Vagina (tissue), 2 donors: ENCODE measurements at regions not wholly inside any gene's neighbourhood (a gene's known extent, or its start where the extent isn't known, plus 50 kb on each side); places are given as distances from the start of the nearest gene placed in this dataset.
"Not testable (repeated sequence)": the region's sequence is repeated elsewhere in the genome, so short reads cannot be mapped to it uniquely, and the experiment has no call there.

Experiments used
- DNase-seq, 2 donors: peaks; one replicate each; pipeline ENCODE4 v3.0.0-alpha.2; 2017; ENCODE audit errors: extremely low spot score in 2 of 2
- H3K27ac ChIP-seq: fragments of 200-600 bp; sonication (generic); one replicate; pipeline ENCODE4 v1.5.1; 2019
- H3K27me3 ChIP-seq: fragments of 200-600 bp; sonication (generic); one replicate; pipeline ENCODE4 v1.5.1; 2019
- H3K36me3 ChIP-seq, 2 donors: fragments of 200-600 bp; sonication (generic); one replicate each; pipeline ENCODE4 v1.5.1; 2017 to 2019
- H3K4me1 ChIP-seq: fragments of 200-600 bp; sonication (generic); one replicate; pipeline ENCODE4 v1.5.1; 2019
- H3K4me3 ChIP-seq, 2 donors: fragments of 200-600 bp; sonication (generic); 1 replicate in 1 of 2; 2 replicates in 1 of 2; pipeline ENCODE4 v1.5.1; 2016 to 2019
- H3K9me3 ChIP-seq: fragments of 200-600 bp; sonication (generic); one replicate; pipeline ENCODE4 v1.5.1; 2019
- POLR2A ChIP-seq, 2 donors: fragments of 450-650 bp; IDR thresholded peaks; one replicate each; pipeline ENCODE4 v1.6.1; 2017; ENCODE audit warnings: antibody characterized with exemption in 2 of 2, mild to moderate bottlenecking in 2 of 2, moderate library complexity in 2 of 2
- POLR2AphosphoS5 ChIP-seq, 2 donors: sonication (generic); formaldehyde crosslinking; IDR thresholded peaks; one replicate each; pipeline ENCODE4 v1.9.0; 2017; ENCODE audit warnings: antibody characterized with exemption in 2 of 2, mild to moderate bottlenecking in 2 of 2, low read depth in 1 of 2; ENCODE audit not compliant: insufficient read depth in 1 of 2
- intact Hi-C: fragments of 100-400 bp; cut with DNase I; formaldehyde crosslinking; loops from one replicate; pipeline ENCODE4 v1.15.1; 2023
- TF ChIP-seq, protein P1 (sequence below), 3 experiments: fragments of 450-650 bp in 2 of 3; fragments of 200-600 bp in 1 of 3; sonication (generic) in 1 of 3; IDR thresholded peaks; one replicate each; pipeline ENCODE4 v1.5.1; 2017 to 2019; ENCODE audit warnings: antibody characterized with exemption in 3 of 3, mild to moderate bottlenecking in 2 of 3, moderate library complexity in 2 of 3

DNA sequence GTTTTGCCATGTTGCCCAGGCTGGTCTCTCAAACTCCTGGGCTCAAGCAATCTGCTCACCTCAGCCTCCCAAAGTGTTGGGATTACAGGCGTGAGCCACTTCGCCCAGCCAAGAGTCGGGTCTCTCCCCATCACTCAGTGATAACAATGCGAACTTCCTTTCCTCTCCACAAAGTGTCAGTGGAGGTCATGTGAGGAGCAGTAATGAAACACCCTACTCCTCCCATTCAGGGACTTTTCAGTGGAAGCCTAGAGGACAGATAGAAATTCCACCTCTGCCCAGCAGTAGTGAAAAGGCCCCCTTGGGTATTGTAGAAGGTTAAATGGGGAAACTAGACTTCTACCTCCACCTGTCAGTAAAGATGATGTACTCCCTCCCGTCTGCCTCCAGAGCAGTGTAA is 141.9 kb upstream of the STK26 start:
- TF ChIP-seq POLR2A (IDR thresholded peaks at IDR 0.05) (no peak), POLR2AphosphoS5 (IDR thresholded peaks at IDR 0.05; ENCODE audit: insufficient read depth in 1 of 2, low read depth in 1 of 2) (no peak)
- TF ChIP-seq, protein P1, sequence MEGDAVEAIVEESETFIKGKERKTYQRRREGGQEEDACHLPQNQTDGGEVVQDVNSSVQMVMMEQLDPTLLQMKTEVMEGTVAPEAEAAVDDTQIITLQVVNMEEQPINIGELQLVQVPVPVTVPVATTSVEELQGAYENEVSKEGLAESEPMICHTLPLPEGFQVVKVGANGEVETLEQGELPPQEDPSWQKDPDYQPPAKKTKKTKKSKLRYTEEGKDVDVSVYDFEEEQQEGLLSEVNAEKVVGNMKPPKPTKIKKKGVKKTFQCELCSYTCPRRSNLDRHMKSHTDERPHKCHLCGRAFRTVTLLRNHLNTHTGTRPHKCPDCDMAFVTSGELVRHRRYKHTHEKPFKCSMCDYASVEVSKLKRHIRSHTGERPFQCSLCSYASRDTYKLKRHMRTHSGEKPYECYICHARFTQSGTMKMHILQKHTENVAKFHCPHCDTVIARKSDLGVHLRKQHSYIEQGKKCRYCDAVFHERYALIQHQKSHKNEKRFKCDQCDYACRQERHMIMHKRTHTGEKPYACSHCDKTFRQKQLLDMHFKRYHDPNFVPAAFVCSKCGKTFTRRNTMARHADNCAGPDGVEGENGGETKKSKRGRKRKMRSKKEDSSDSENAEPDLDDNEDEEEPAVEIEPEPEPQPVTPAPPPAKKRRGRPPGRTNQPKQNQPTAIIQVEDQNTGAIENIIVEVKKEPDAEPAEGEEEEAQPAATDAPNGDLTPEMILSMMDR (IDR thresholded peaks at IDR 0.05): no peak
- DNase-seq: no peak
- intact Hi-C loops: no loop called here
- Histone ChIP-seq H3K36me3 (no peaks in the 10 kb centered on the region), H3K27me3 (no peaks in the 10 kb centered on the region), H3K4me1 (no peaks in the 10 kb centered on the region), H3K9me3 (no peaks in the 10 kb centered on the region), H3K27ac (no peak overlapping the region), H3K4me3 (no peak overlapping the region)

DNA sequence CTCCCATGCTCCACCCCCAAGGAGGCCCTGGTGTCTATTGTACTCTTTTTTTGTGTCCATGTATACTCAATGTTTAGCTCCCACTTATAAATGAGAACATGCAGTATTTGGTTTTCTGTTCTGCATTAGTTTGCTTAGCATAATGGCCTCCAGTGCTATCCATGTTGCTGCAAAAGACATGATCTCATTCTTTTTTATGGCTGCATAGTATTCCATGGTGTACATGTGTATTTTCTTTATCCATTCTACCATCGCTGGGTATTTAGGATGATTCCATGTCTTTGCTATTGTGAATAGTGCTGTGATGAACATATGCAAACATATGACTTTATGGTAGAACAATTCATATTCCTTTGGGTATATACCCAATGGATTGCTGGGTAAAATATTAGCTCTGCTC is 138.1 kb upstream of the STK26 start:
- H3K4me3 ChIP-seq, DNase-seq, H3K9me3 ChIP-seq, H3K4me1 ChIP-seq, H3K27ac ChIP-seq, H3K27me3 ChIP-seq, intact Hi-C loops, H3K36me3 ChIP-seq: not testable (repeated sequence)

DNA sequence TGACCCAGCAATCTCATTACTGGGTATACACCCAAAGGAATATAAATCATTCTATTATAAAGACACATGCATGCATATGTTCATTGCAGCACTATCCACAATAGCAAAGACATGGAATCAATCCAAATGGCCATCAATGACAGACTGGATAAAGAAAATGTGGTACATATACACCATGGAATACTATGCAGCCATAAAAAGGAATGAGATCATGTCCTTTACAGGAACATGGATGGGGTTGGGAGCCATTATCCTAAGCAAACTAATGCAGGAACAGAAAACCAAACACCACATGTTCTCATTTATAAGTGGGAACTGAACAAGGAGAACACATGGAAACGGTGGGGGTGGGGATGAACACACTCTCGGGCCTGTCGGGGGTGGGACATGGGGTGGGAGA is 129.2 kb upstream of the STK26 start:
- H3K9me3 ChIP-seq, H3K36me3 ChIP-seq, DNase-seq, H3K4me1 ChIP-seq, H3K4me3 ChIP-seq, H3K27ac ChIP-seq, intact Hi-C loops, H3K27me3 ChIP-seq: not testable (repeated sequence)

DNA sequence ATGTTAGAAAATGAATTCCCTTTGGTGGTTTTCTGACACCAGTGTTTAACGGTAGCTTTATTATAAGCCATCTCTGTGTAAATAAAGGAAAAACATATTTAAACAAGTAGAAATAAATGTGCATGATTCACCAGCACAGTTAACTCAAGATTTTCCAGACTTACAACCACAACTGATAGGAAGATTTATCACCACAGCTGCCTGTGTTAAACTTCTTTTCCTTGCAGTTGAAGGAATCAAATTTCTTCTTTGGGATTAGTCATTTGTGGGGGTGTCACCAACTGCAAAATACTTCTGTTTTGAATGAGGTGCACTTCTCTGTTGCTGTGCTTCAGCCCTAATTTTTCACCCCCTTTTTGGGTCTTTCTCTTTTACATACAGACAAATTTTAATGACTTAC is 128.1 kb upstream of the STK26 start:
- intact Hi-C loops: no loop called here
- no peak overlapping the region for H3K27ac ChIP-seq
- no peak overlapping the region for H3K4me3 ChIP-seq
- TF ChIP-seq, protein P1 (IDR thresholded peaks at IDR 0.05): no peak
- TF ChIP-seq POLR2AphosphoS5 (IDR thresholded peaks at IDR 0.05; ENCODE audit: insufficient read depth in 1 of 2, low read depth in 1 of 2) (no peak), POLR2A (IDR thresholded peaks at IDR 0.05) (no peak)
- H3K4me1 ChIP-seq: no peaks in the 10 kb centered on the region
- H3K9me3 ChIP-seq: no peaks in the 10 kb centered on the region
- no peak for DNase-seq
- H3K27me3 ChIP-seq: no peaks in the 10 kb centered on the region
- no peaks in the 10 kb centered on the region for H3K36me3 ChIP-seq

DNA sequence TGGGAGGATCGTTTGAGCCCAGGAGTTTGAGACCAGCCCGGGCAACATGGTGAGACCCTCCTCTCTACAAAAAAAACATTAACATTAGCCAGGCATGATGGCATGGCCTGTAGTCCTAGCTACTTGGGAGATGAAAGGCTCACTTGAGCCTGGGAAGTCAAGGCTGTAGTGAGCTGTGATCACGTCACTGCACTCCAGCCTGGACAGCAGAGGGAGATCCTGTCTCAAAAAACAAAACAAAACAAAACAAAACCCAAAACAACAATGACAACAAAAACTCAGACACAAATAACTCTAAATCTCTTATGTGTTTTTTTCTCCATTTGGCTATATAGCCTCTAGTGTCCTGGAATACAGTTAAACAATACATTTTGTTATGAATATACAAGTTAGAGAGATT is 127.3 kb upstream of the STK26 start:
- no peak for DNase-seq
- no peaks in the 10 kb centered on the region for H3K27me3 ChIP-seq
- H3K4me3 ChIP-seq: no peak overlapping the region
- intact Hi-C loops: no loop called here
- H3K27ac ChIP-seq: no peak overlapping the region
- TF ChIP-seq POLR2A (IDR thresholded peaks at IDR 0.05) (no peak), POLR2AphosphoS5 (IDR thresholded peaks at IDR 0.05; ENCODE audit: insufficient read depth in 1 of 2, low read depth in 1 of 2) (no peak)
- TF ChIP-seq, protein P1 (IDR thresholded peaks at IDR 0.05): no peak
- no peaks in the 10 kb centered on the region for H3K36me3 ChIP-seq
- H3K9me3 ChIP-seq: no peaks in the 10 kb centered on the region
- H3K4me1 ChIP-seq: no peaks in the 10 kb centered on the region

DNA sequence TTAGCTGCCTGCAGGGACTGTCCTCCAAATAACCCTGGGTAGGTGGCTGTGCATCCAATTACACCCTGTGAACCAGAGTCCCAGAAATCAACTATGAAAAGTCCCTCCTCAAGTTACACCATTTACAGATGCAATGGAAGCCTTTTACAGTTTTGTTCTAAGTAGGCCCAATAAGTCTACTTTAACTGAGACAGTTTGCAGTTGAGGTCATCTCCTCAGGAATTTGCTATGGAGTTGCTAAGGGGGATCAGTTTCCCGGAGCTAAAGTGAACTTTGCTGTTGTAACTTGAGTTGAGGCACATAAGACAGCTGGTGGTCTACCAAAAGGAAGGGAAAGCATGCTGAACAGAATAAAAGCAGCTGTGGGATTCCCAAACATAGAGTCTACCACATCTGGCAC is 121.6 kb upstream of the STK26 start:
- Histone ChIP-seq H3K4me3 (no peak overlapping the region), H3K27me3 (no peaks in the 10 kb centered on the region), H3K36me3 (no peaks in the 10 kb centered on the region), H3K4me1 (no peaks in the 10 kb centered on the region), H3K27ac (no peak overlapping the region), H3K9me3 (no peaks in the 10 kb centered on the region)
- TF ChIP-seq, protein P1 (IDR thresholded peaks at IDR 0.05): no peak
- TF ChIP-seq POLR2A (IDR thresholded peaks at IDR 0.05): no peak
- no peak for TF ChIP-seq POLR2AphosphoS5 (IDR thresholded peaks at IDR 0.05; ENCODE audit: insufficient read depth in 1 of 2, low read depth in 1 of 2)
- no peak for DNase-seq
- intact Hi-C loops: no loop called here
